ENCODE measurements at regions not wholly inside any gene's neighbourhood (a gene's known extent, or its start where the extent isn't known, plus 50 kb on each side); places are given as distances from the start of the nearest gene placed in this dataset.

DNA sequence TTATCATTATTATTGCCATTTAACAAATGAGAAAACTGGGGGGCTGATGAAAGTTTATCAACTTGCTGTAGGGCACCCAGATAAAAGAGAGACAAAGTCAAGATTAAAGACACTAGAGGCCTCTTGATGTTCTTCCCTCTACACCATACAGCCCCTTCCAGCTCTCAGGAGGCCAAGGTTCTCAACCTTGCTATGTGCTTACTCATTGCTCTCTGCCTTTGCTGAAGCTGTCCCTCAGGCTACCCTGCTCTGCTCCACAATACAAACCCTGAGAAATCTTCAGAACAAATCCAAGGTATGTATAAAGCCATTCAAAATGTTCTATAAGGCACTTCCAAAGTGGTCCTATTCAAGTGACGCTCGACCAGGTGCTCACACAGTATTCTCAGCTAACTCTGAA lies 329.9 kb upstream of the TNP1 start:
- H3K4me2 ChIP-seq (ENCODE audit: insufficient read depth, low read length), result no peak overlapping the region
- H3K9me3 ChIP-seq (ENCODE audit: insufficient read depth, low read length, severe bottlenecking), result no peaks in the 10 kb centered on the region
- no peak for ATAC-seq (ENCODE audit: insufficient read depth, low read depth)
- H3K27ac ChIP-seq (ENCODE audit: low read length), result no peak overlapping the region
- no peak overlapping the region for H2AFZ ChIP-seq (ENCODE audit: low read depth, low read length)
- no peak for TF ChIP-seq EZH2 (IDR thresholded peaks at IDR 0.05; ENCODE audit: borderline replicate concordance, low read depth, low read length, severe bottlenecking)
- TF ChIP-seq CTCF (IDR thresholded peaks at IDR 0.05; ENCODE audit: borderline replicate concordance, extremely low read depth, low read length, poor library complexity, severe bottlenecking), result no peak
- H3K79me2 ChIP-seq (ENCODE audit: insufficient read depth, low read length), result no peaks in the 10 kb centered on the region
- H3K36me3 ChIP-seq (ENCODE audit: insufficient read depth, low read length), result no peaks in the 10 kb centered on the region
- H4K20me1 ChIP-seq (ENCODE audit: insufficient read depth, low read length), result no peaks in the 10 kb centered on the region
- no peak overlapping the region for H3K4me3 ChIP-seq (ENCODE audit: low read depth in 1 of 2, low read length in 2 of 2)
- no peaks in the 10 kb centered on the region for H3K4me1 ChIP-seq (ENCODE audit: insufficient read depth, low read length)
- no peak for DNase-seq
- peaks cover 5% of the 10 kb centered on the region for H3K27me3 ChIP-seq (ENCODE audit: insufficient read depth, low read length, poor library complexity)
- H3K9ac ChIP-seq (ENCODE audit: low read depth, low read length), result no peak overlapping the region

GRCh38 chr2:217189131-217189530 lies 329.3 kb upstream of the TNP1 start:
- no peaks in the 10 kb centered on the region for H3K36me3 ChIP-seq (ENCODE audit: insufficient read depth, low read length)
- no peaks in the 10 kb centered on the region for H3K4me1 ChIP-seq (ENCODE audit: insufficient read depth, low read length)
- no peak overlapping the region for H3K4me2 ChIP-seq (ENCODE audit: insufficient read depth, low read length)
- ATAC-seq (ENCODE audit: insufficient read depth, low read depth), result no peak
- DNase-seq, result no peak
- TF ChIP-seq CTCF (IDR thresholded peaks at IDR 0.05; ENCODE audit: borderline replicate concordance, extremely low read depth, low read length, poor library complexity, severe bottlenecking) (no peak), EZH2 (IDR thresholded peaks at IDR 0.05; ENCODE audit: borderline replicate concordance, low read depth, low read length, severe bottlenecking) (no peak)
- H4K20me1 ChIP-seq (ENCODE audit: insufficient read depth, low read length), result no peaks in the 10 kb centered on the region
- no peak overlapping the region for H3K27ac ChIP-seq (ENCODE audit: low read length)
- H2AFZ ChIP-seq (ENCODE audit: low read depth, low read length), result no peak overlapping the region
- H3K4me3 ChIP-seq (ENCODE audit: low read depth in 1 of 2, low read length in 2 of 2), result no peak overlapping the region
- H3K79me2 ChIP-seq (ENCODE audit: insufficient read depth, low read length), result no peaks in the 10 kb centered on the region
- H3K9ac ChIP-seq (ENCODE audit: low read depth, low read length), result no peak overlapping the region
- H3K9me3 ChIP-seq (ENCODE audit: insufficient read depth, low read length, severe bottlenecking), result no peaks in the 10 kb centered on the region
- peaks cover 5% of the 10 kb centered on the region for H3K27me3 ChIP-seq (ENCODE audit: insufficient read depth, low read length, poor library complexity)

DNA sequence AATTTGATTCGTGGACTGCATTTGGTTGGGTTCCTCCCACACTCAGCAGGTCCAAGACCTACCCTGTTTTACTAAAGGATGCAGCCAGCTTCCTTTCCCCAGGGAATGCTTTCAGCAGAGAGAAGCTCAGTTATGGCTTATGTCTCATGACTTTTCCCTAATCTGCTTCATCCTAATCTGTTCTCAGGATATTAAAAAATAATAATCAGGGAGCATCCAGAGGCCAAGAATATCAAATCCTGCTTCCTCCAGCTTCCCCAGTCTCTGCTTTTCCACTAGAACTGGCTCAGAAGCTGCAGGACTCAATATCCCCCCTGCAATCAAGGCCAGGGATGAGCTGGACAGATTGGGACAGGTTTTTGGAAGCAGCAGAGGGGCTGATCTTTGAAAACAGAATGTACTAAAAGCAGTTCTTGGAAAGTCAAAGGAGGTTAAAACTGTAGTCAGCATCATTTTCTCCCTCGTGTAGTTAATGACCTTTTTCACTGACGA lies 326.9 kb upstream of the TNP1 start:
- no peak for ATAC-seq (ENCODE audit: insufficient read depth, low read depth)

More for the DNA sequence above, 326.9 kb upstream of the TNP1 start:
- H3K27ac ChIP-seq (ENCODE audit: low read length), result no peak overlapping the region
- no peak overlapping the region for H3K9ac ChIP-seq (ENCODE audit: low read depth, low read length)
- no peak overlapping the region for H3K4me3 ChIP-seq (ENCODE audit: low read depth in 1 of 2, low read length in 2 of 2)
- no peak overlapping the region for H3K4me2 ChIP-seq (ENCODE audit: insufficient read depth, low read length)
- no peak overlapping the region for H2AFZ ChIP-seq (ENCODE audit: low read depth, low read length)
- H3K27me3 ChIP-seq (ENCODE audit: insufficient read depth, low read length, poor library complexity), result peaks cover 5% of the 10 kb centered on the region
- no peak for TF ChIP-seq EZH2 (IDR thresholded peaks at IDR 0.05; ENCODE audit: borderline replicate concordance, low read depth, low read length, severe bottlenecking)
- TF ChIP-seq CTCF (IDR thresholded peaks at IDR 0.05; ENCODE audit: borderline replicate concordance, extremely low read depth, low read length, poor library complexity, severe bottlenecking), result no peak
- no peaks in the 10 kb centered on the region for H3K4me1 ChIP-seq (ENCODE audit: insufficient read depth, low read length)
- no peaks in the 10 kb centered on the region for H3K79me2 ChIP-seq (ENCODE audit: insufficient read depth, low read length)
- no peaks in the 10 kb centered on the region for H3K9me3 ChIP-seq (ENCODE audit: insufficient read depth, low read length, severe bottlenecking)
- H3K36me3 ChIP-seq (ENCODE audit: insufficient read depth, low read length), result no peaks in the 10 kb centered on the region
- DNase-seq, result no peak
- H4K20me1 ChIP-seq (ENCODE audit: insufficient read depth, low read length), result no peaks in the 10 kb centered on the region
